Ovary (tissue), 7 donors: ENCODE measurements at regions not wholly inside any gene's neighbourhood (a gene's known extent, or its start where the extent isn't known, plus 50 kb on each side); places are given as distances from the start of the nearest gene placed in this dataset.

Source experiments
- DNase-seq, 5 donors: peaks; one replicate each; pipeline ENCODE4 v3.0.0-alpha.2; 2019 to 2020
- H3K27ac ChIP-seq, 2 donors: fragments of 200-600 bp; one replicate each; pipeline versions ENCODE4 v1.5.1 to v1.8.0; 2019 to 2022
- H3K27me3 ChIP-seq: fragments of 200-600 bp; one replicate; pipeline ENCODE4 v1.8.0; 2022
- H3K36me3 ChIP-seq: fragments of 200-600 bp; sonication (generic); one replicate; pipeline ENCODE4 v1.5.1; 2019
- H3K4me1 ChIP-seq: one replicate; pipeline ENCODE4 v1.8.1; 2013; ENCODE audit warnings: mild to moderate bottlenecking, moderate library complexity; ENCODE audit not compliant: insufficient read depth
- H3K4me3 ChIP-seq: fragments of 200-600 bp; sonication (generic); one replicate; pipeline ENCODE4 v1.5.1; 2017
- H3K9me3 ChIP-seq, 2 donors: fragments of 200-600 bp in 1 of 2; sonication (generic) in 1 of 2; one replicate each; pipeline versions ENCODE4 v1.5.1 to v1.8.1; 2013 to 2019; ENCODE audit warnings: mild to moderate bottlenecking in 1 of 2, moderate library complexity in 1 of 2
- EP300 ChIP-seq: sonication (generic); formaldehyde crosslinking; IDR thresholded peaks from one replicate; pipeline ENCODE4 v1.6.1; 2017; ENCODE audit warnings: antibody characterized with exemption
- POLR2A ChIP-seq: fragments of 450-650 bp; IDR thresholded peaks from one replicate; pipeline ENCODE4 v1.6.1; 2017; ENCODE audit warnings: antibody characterized with exemption, mild to moderate bottlenecking, moderate library complexity
- WGBS, 3 donors: extraction: QIAGEN DNeasy Blood & Tissue Kit in 1 of 3; methylation state at CpG; one replicate each; pipeline versions ENCODE4 v1.1.5 to v1.1.7; 2013 to 2017; 5-methylcytosine and 5-hydroxymethylcytosine counted together
- intact Hi-C, 4 donors: fragments of 100-400 bp; cut with DNase I; formaldehyde crosslinking; loops; one replicate each; pipeline versions ENCODE4 v1.11.0 to v1.15.1; 2022 to 2023
- TF ChIP-seq, protein P1 (sequence below), 3 donors: fragments of 450-650 bp in 2 of 3; fragments of 200-600 bp in 1 of 3; IDR thresholded peaks; one replicate each; pipeline versions ENCODE4 v1.5.1 to v1.8.0; 2016 to 2022; ENCODE audit warnings: antibody characterized with exemption in 3 of 3, mild to moderate bottlenecking in 1 of 3
- donor health status: DM: no; HTN: no; CAD: no; lungs with moderate emphysema.
- donor health status: DM: no; HTN: no; CAD: no.
- donor health status: Bipolar disorder and iron deficiency.
- donor health status: DM: no; HTN: no; CAD: no.
- donor health status: DM: yes; HTN: yes; CAD: no.

DNA sequence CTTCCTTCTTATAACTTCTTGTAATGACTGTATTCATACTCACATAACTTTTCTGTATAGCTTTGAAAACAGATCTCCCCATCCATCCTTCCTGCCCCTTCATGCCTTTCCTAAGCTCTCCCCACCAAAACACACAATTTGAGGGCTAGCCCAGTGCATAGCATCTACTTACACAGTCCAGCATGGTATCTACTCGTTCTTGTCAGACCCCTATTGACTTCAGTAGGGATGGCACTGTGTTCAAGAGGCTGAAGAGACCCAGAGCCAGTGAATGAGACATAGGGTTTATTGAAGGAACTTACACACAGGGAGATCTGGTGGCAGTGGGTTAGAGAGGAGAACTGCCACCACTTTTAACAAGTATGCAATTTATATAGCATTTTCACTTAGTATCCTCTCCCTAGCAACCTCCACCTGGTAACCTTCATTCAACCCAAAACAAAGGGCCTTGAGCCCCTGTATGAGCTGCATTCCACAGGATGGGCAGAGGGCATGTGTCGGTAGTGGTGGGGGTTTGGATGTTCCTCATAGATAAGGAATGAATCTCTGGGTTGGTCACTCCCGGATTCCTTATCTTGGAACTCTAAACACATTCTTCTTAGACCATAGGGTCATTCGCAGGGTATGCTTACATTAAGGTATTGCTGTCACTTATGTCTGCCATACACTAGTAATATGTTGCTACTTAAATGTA is 64.9 kb upstream of the GNG12 start:
- Histone ChIP-seq H3K27ac (no peak overlapping the region), H3K4me3 (no peak overlapping the region), H3K9me3 (no peaks in the 10 kb centered on the region), H3K36me3 (no peaks in the 10 kb centered on the region), H3K27me3 (no peaks in the 10 kb centered on the region), H3K4me1 (no peaks in the 10 kb centered on the region)
- WGBS, 3 donors, result 68 to 74% (median 68%) methylated on average over 4 of the region's 4 CpGs
- no peak for TF ChIP-seq POLR2A
- no peak for TF ChIP-seq EP300
- TF ChIP-seq, protein P1, sequence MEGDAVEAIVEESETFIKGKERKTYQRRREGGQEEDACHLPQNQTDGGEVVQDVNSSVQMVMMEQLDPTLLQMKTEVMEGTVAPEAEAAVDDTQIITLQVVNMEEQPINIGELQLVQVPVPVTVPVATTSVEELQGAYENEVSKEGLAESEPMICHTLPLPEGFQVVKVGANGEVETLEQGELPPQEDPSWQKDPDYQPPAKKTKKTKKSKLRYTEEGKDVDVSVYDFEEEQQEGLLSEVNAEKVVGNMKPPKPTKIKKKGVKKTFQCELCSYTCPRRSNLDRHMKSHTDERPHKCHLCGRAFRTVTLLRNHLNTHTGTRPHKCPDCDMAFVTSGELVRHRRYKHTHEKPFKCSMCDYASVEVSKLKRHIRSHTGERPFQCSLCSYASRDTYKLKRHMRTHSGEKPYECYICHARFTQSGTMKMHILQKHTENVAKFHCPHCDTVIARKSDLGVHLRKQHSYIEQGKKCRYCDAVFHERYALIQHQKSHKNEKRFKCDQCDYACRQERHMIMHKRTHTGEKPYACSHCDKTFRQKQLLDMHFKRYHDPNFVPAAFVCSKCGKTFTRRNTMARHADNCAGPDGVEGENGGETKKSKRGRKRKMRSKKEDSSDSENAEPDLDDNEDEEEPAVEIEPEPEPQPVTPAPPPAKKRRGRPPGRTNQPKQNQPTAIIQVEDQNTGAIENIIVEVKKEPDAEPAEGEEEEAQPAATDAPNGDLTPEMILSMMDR (IDR thresholded peaks at IDR 0.05), result no peak
- no peak for DNase-seq
- intact Hi-C loops, result no loop called here

DNA sequence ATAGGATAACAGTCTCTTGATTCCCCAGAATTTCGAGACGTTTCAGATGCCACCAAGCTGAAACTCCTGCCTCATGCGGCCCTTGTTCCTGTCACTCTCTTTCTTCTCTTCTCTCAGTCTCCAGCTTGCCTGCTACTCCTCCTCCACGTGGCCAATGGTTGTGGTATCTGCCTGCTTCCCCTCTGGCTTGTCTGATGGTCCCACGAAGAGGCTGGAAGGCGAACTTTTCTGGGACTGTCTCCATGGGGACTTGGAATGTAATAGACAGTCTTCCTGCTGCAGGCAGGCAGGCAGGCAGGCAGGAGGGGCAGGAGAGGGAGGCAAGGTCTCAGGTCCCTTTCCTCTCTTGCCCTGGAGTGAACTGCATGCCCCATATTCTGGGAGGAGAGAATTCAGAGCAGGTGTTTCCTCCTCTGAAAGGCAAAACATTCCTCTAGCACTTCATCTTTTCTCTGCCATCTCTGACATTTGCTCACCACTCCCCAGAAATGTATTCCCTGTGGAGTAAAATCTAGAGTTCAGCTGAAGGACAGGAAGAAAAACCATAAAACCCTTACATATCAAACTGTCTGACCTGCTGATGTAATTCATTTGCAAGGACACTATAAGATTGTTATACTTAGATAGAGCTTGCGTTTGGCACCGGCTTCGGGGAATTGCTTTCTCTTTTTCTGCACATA is 64.1 kb upstream of the GNG12 start:
- H3K4me1 ChIP-seq, result no peaks in the 10 kb centered on the region
- no peak for TF ChIP-seq EP300
- TF ChIP-seq, protein P1 (IDR thresholded peaks at IDR 0.05), result no peak
- H3K27me3 ChIP-seq, result no peaks in the 10 kb centered on the region
- H3K36me3 ChIP-seq, result no peaks in the 10 kb centered on the region
- intact Hi-C loops, result no loop called here
- DNase-seq, result no peak
- H3K4me3 ChIP-seq, result no peak overlapping the region
- H3K27ac ChIP-seq, result no peak overlapping the region
- 50 to 53% (median 50%) methylated on average over 9 of the region's 9 CpGs for WGBS, 3 donors
- no peaks in the 10 kb centered on the region for H3K9me3 ChIP-seq

DNA sequence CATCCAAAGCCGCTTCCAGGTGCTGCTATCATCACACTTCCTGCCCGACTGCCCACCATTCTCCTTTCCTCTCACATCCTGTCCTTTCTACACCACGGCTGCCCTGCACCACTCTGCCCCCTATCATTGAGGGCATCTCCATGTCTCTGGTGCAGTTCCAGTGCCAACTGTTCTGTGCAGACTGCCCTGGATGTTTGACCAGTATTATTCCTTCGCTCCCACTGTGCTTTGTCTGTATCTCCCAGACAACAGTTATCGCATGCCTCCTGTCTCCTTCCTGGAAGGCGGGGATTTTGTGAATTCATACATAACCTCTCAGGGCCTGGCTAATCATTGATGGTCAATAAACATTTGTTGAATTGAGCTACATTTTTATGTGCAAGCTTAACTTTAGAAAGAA is 63.6 kb upstream of the GNG12 start:
- TF ChIP-seq POLR2A, result no peak
- TF ChIP-seq, protein P1 (IDR thresholded peaks at IDR 0.05), result no peak
- TF ChIP-seq EP300, result no peak
- Histone ChIP-seq H3K27me3 (no peaks in the 10 kb centered on the region), H3K36me3 (no peaks in the 10 kb centered on the region), H3K4me1 (no peaks in the 10 kb centered on the region), H3K4me3 (no peak overlapping the region), H3K27ac (no peak overlapping the region), H3K9me3 (no peaks in the 10 kb centered on the region)
- intact Hi-C loops, result no loop called here
- DNase-seq, result no peak
- 88 to 94% (median 89%) methylated on average over 6 of the region's 6 CpGs for WGBS, 3 donors

DNA sequence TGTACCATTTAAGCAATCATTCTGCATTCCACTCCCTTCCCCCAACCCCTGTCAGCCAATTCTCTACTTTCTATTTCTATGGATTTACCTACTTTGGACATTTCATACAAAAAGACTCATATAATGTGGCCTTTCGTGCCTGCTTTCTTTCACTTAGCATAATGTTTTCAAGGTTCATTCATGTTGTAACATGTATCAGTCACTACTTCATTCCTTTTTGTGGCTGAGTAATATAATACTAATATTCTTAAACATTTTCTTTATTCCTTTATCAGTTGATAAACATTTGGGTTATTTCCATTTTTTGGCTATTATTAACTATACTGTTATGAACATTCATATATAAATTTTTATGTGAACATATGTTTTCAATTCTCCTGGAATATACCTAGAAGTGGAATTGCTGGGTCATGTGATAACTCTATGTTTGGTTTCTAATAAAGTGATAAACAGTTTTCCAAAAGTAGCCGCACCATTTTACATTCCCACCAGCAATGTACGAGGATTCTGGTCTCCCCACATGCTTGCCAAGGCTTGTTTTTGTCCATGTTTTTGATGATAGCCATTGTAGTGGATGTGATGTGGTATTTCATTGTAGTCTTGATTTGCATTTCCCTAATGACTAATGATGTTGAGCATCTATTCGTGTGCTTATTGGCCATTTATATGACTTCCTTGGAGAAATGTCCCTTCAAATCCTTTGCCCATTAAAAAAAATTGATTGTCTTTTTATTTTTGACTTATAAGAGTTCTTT is 61.9 kb upstream of the GNG12 start:
- no peaks in the 10 kb centered on the region for H3K9me3 ChIP-seq
- WGBS, 3 donors, result 92 to 96% (median 95%) methylated on average over 4 of the region's 4 CpGs
- no peak for DNase-seq
- H3K27me3 ChIP-seq, result no peaks in the 10 kb centered on the region
- no peak overlapping the region for H3K27ac ChIP-seq
- H3K36me3 ChIP-seq, result no peaks in the 10 kb centered on the region
- H3K4me3 ChIP-seq, result no peak overlapping the region
- H3K4me1 ChIP-seq, result no peaks in the 10 kb centered on the region
- intact Hi-C loops, result no loop called here
- TF ChIP-seq, protein P1 (IDR thresholded peaks at IDR 0.05), result no peak
- TF ChIP-seq EP300 (no peak), POLR2A (no peak)
